Activated T-cell treated with anti-CD3 and anti-CD28 coated beads, Interleukin-2, amount 50 U/mL, for 24 hours (primary cell): ENCODE measurements at regions not wholly inside any gene's neighbourhood (a gene's known extent, or its start where the extent isn't known, plus 50 kb on each side); places are given as distances from the start of the nearest gene placed in this dataset.

Experiments
- DNase-seq: peaks from one replicate; pipeline ENCODE4 v3.0.0-alpha.2; 2020
- H3K27ac Mint-ChIP-seq: 2 replicates; pipeline ENCODE4 v1.8.0; 2020; ENCODE audit warnings: mild to moderate bottlenecking, mixed read lengths
- H3K27me3 Mint-ChIP-seq: 2 replicates; pipeline ENCODE4 v1.8.0; 2020; ENCODE audit warnings: mixed read lengths
- H3K36me3 Mint-ChIP-seq: 2 replicates; pipeline ENCODE4 v1.8.0; 2020; ENCODE audit warnings: low read depth, mixed read lengths
- H3K4me1 Mint-ChIP-seq: 2 replicates; pipeline ENCODE4 v1.8.0; 2020; ENCODE audit warnings: low read depth, mixed read lengths
- H3K4me3 Mint-ChIP-seq: 2 replicates; pipeline ENCODE4 v1.8.0; 2020; ENCODE audit warnings: mild to moderate bottlenecking, moderate library complexity, mixed read lengths
- H3K9me3 Mint-ChIP-seq: 2 replicates; pipeline ENCODE4 v1.8.0; 2020; ENCODE audit warnings: mixed read lengths

- Mint-ChIP-seq H3K4me3 (no peak overlapping the region), H3K4me1 (peaks cover 17% of the 10 kb centered on the region), H3K36me3 (no peaks in the 10 kb centered on the region), H3K27me3 (no peaks in the 10 kb centered on the region), H3K27ac (no peak overlapping the region), H3K9me3 (peaks cover 3% of the 10 kb centered on the region)
- peak; percentile 12 for DNase-seq
Observed at GRCh38 chr9:93900971-93901861, 53.9 kb downstream of the BARX1 start.

- no peak overlapping the region for H3K27ac Mint-ChIP-seq
- peaks cover 3% of the 10 kb centered on the region for H3K9me3 Mint-ChIP-seq
- no peaks in the 10 kb centered on the region for H3K36me3 Mint-ChIP-seq
- H3K27me3 Mint-ChIP-seq, result no peaks in the 10 kb centered on the region
- H3K4me1 Mint-ChIP-seq, result peaks cover 17% of the 10 kb centered on the region
- DNase-seq, result no peak
- H3K4me3 Mint-ChIP-seq, result no peak overlapping the region
Observed at GRCh38 chr9:93900436-93900819, 54.7 kb downstream of the BARX1 start.

GRCh38 chr9:93899609-93900435 is 55.3 kb downstream of the BARX1 start:
- Mint-ChIP-seq H3K4me3 (no peak overlapping the region), H3K36me3 (no peaks in the 10 kb centered on the region), H3K27me3 (no peaks in the 10 kb centered on the region), H3K9me3 (peaks cover 3% of the 10 kb centered on the region), H3K4me1 (peaks cover 17% of the 10 kb centered on the region), H3K27ac (no peak overlapping the region)
- no peak for DNase-seq

- DNase-seq, result no peak
- Mint-ChIP-seq H3K27ac (no peak overlapping the region), H3K4me3 (no peak overlapping the region), H3K36me3 (no peaks in the 10 kb centered on the region), H3K27me3 (no peaks in the 10 kb centered on the region), H3K4me1 (peaks cover 17% of the 10 kb centered on the region), H3K9me3 (peaks cover 3% of the 10 kb centered on the region)
Observed at GRCh38 chr9:93898502-93899426, 56.4 kb downstream of the BARX1 start.

GRCh38 chr9:93898026-93898425 is 57.1 kb downstream of the BARX1 start:
- Mint-ChIP-seq H3K27ac (peak overlapping the region; percentile 55), H3K4me1 (peaks cover 17% of the 10 kb centered on the region), H3K9me3 (peaks cover 5% of the 10 kb centered on the region), H3K36me3 (no peaks in the 10 kb centered on the region), H3K4me3 (no peak overlapping the region), H3K27me3 (no peaks in the 10 kb centered on the region)
- no peak for DNase-seq

- H3K36me3 Mint-ChIP-seq, result no peaks in the 10 kb centered on the region
- H3K4me3 Mint-ChIP-seq, result no peak overlapping the region
- H3K9me3 Mint-ChIP-seq, result peaks cover 11% of the 10 kb centered on the region
- H3K27me3 Mint-ChIP-seq, result no peaks in the 10 kb centered on the region
- H3K4me1 Mint-ChIP-seq, result peaks cover 17% of the 10 kb centered on the region
- no peak for DNase-seq
- H3K27ac Mint-ChIP-seq, result peak overlapping the region; percentile 20
Observed at GRCh38 chr9:93897075-93897970, 57.8 kb downstream of the BARX1 start.

GRCh38 chr9:93896496-93897033 is 58.6 kb downstream of the BARX1 start:
- DNase-seq, result no peak
- Mint-ChIP-seq H3K36me3 (no peaks in the 10 kb centered on the region), H3K27me3 (no peaks in the 10 kb centered on the region), H3K27ac (no peak overlapping the region), H3K9me3 (peaks cover 14% of the 10 kb centered on the region), H3K4me3 (no peak overlapping the region), H3K4me1 (peaks cover 17% of the 10 kb centered on the region)

GRCh38 chr9:93896093-93896492 is 59.1 kb downstream of the BARX1 start:
- Mint-ChIP-seq H3K27me3 (no peaks in the 10 kb centered on the region), H3K4me1 (peaks cover 17% of the 10 kb centered on the region), H3K9me3 (peaks cover 14% of the 10 kb centered on the region), H3K36me3 (no peaks in the 10 kb centered on the region), H3K27ac (no peak overlapping the region), H3K4me3 (no peak overlapping the region)
- no peak for DNase-seq

- Mint-ChIP-seq H3K27ac (no peak overlapping the region), H3K4me1 (peaks cover 17% of the 10 kb centered on the region), H3K9me3 (peaks cover 14% of the 10 kb centered on the region), H3K4me3 (no peak overlapping the region), H3K27me3 (no peaks in the 10 kb centered on the region), H3K36me3 (no peaks in the 10 kb centered on the region)
- DNase-seq, result no peak
Observed at GRCh38 chr9:93895535-93895934, 59.6 kb downstream of the BARX1 start.

- DNase-seq, result no peak
- Mint-ChIP-seq H3K36me3 (no peaks in the 10 kb centered on the region), H3K4me3 (no peak overlapping the region), H3K9me3 (peaks cover 11% of the 10 kb centered on the region), H3K27ac (no peak overlapping the region), H3K27me3 (no peaks in the 10 kb centered on the region), H3K4me1 (peaks cover 17% of the 10 kb centered on the region)
Observed at GRCh38 chr9:93894691-93895079, 60.5 kb downstream of the BARX1 start.

GRCh38 chr9:93893899-93894690 is 61.1 kb downstream of the BARX1 start:
- H3K27me3 Mint-ChIP-seq, result peaks cover 3% of the 10 kb centered on the region
- DNase-seq, result no peak
- peaks cover 17% of the 10 kb centered on the region for H3K4me1 Mint-ChIP-seq
- no peak overlapping the region for H3K4me3 Mint-ChIP-seq
- no peak overlapping the region for H3K27ac Mint-ChIP-seq
- H3K36me3 Mint-ChIP-seq, result no peaks in the 10 kb centered on the region
- H3K9me3 Mint-ChIP-seq, result peaks cover 11% of the 10 kb centered on the region

- H3K27ac Mint-ChIP-seq, result no peak overlapping the region
- H3K9me3 Mint-ChIP-seq, result peaks cover 11% of the 10 kb centered on the region
- H3K4me3 Mint-ChIP-seq, result no peak overlapping the region
- peaks cover 12% of the 10 kb centered on the region for H3K4me1 Mint-ChIP-seq
- H3K27me3 Mint-ChIP-seq, result peaks cover 3% of the 10 kb centered on the region
- DNase-seq, result no peak
- H3K36me3 Mint-ChIP-seq, result no peaks in the 10 kb centered on the region
Observed at GRCh38 chr9:93893194-93893593, 62.0 kb downstream of the BARX1 start.

GRCh38 chr9:93892748-93893147 is 62.4 kb downstream of the BARX1 start:
- Mint-ChIP-seq H3K9me3 (peaks cover 11% of the 10 kb centered on the region), H3K36me3 (no peaks in the 10 kb centered on the region), H3K4me3 (no peak overlapping the region), H3K27me3 (peaks cover 3% of the 10 kb centered on the region), H3K4me1 (peaks cover 8% of the 10 kb centered on the region), H3K27ac (no peak overlapping the region)
- DNase-seq, result no peak
